OCI-LY3 (cell line): ENCODE measurements at regions not wholly inside any gene's neighbourhood (a gene's known extent, or its start where the extent isn't known, plus 50 kb on each side); places are given as distances from the start of the nearest gene placed in this dataset.

Experiments
- H2AFZ ChIP-seq: fragments of 200-600, 300-600 bp; shearing (Covaris generic); 2 replicates; pipeline ENCODE4 v1.6.0; 2014; ENCODE audit warnings: antibody characterized with exemption, low read depth, low read length
- H3K27ac ChIP-seq: fragments of 200-600, 300-600 bp; sonication (generic); 2 replicates; pipeline ENCODE4 v1.5.1; 2014; ENCODE audit warnings: mild to moderate bottlenecking, low read length, moderate library complexity, mixed read lengths
- H3K27me3 ChIP-seq: fragments of 200-600, 300-600 bp; sonication (generic); 2 replicates; pipeline ENCODE4 v1.6.1; 2014; ENCODE audit warnings: low read depth, low read length, mixed read lengths
- H3K36me3 ChIP-seq: fragments of 200-600, 300-600 bp; sonication (generic); replicated peaks from 2 replicates; pipeline ENCODE3; 2014; ENCODE audit warnings: low read depth, low read length, mixed read lengths
- H3K4me1 ChIP-seq: fragments of 300-600, 200-600 bp; sonication (generic); 2 replicates; pipeline ENCODE4 v1.6.1; 2014; ENCODE audit warnings: low read length, mixed read lengths
- H3K4me2 ChIP-seq: fragments of 200-600, 300-600 bp; sonication (generic); 2 replicates; pipeline ENCODE4 v1.6.1; 2014; ENCODE audit warnings: low read length, mixed read lengths
- H3K4me3 ChIP-seq: fragments of 300-600, 200-600 bp; sonication (generic); 2 replicates; pipeline ENCODE4 v1.5.1; 2014; ENCODE audit warnings: antibody characterized with exemption, mild to moderate bottlenecking, low read length, moderate library complexity
- H3K79me2 ChIP-seq: fragments of 300-600, 200-600 bp; shearing (Covaris generic); 2 replicates; pipeline ENCODE4 v1.6.1; 2014; ENCODE audit warnings: mild to moderate bottlenecking, low read length, mixed read lengths
- H3K9ac ChIP-seq: fragments of 300-600, 200-600 bp; shearing (Covaris generic); 2 replicates; pipeline ENCODE4 v1.6.0; 2014; ENCODE audit warnings: mild to moderate bottlenecking, low read length, moderate library complexity
- H3K9me3 ChIP-seq: fragments of 200-600, 300-600 bp; shearing (Covaris generic); 2 replicates; pipeline ENCODE4 v1.6.1; 2014; ENCODE audit warnings: low read length, mixed read lengths; ENCODE audit not compliant: insufficient read depth
- H4K20me1 ChIP-seq: fragments of 200-600, 300-600 bp; sonication (generic); 2 replicates; pipeline ENCODE4 v1.6.1; 2016; ENCODE audit warnings: low read length, mixed read lengths; ENCODE audit not compliant: insufficient read depth
- CTCF ChIP-seq: fragments of 200-600, 300-600 bp; sonication (generic); IDR thresholded peaks from 2 replicates; pipeline ENCODE4 v1.5.1; 2014; ENCODE audit warnings: antibody characterized with exemption, low read length, low read depth
- EZH2phosphoT487 ChIP-seq: fragments of 200-600 bp; shearing (Covaris generic); IDR thresholded peaks from 2 replicates; pipeline ENCODE4 v1.6.1; 2018; ENCODE audit warnings: antibody characterized with exemption, mixed run types, low read depth

- no peaks in the 10 kb centered on the region for H3K27me3 ChIP-seq
- H4K20me1 ChIP-seq = no peaks in the 10 kb centered on the region
- H3K36me3 ChIP-seq = no peaks in the 10 kb centered on the region
- no peaks in the 10 kb centered on the region for H3K9me3 ChIP-seq
- no peak overlapping the region for H3K4me3 ChIP-seq
- H3K9ac ChIP-seq = no peak overlapping the region
- H3K27ac ChIP-seq = no peak overlapping the region
- H3K79me2 ChIP-seq = no peaks in the 10 kb centered on the region
- TF ChIP-seq CTCF (peak; percentile 50), EZH2phosphoT487 (no peak)
- no peak overlapping the region for H3K4me2 ChIP-seq
- H2AFZ ChIP-seq = no peak overlapping the region
- peaks cover 7% of the 10 kb centered on the region for H3K4me1 ChIP-seq
Observed at GRCh38 chr2:215870986-215871385, 142.4 kb downstream of the MREG start.

GRCh38 chr2:215870088-215870490 lies 143.3 kb downstream of the MREG start:
- H3K4me3 ChIP-seq = no peak overlapping the region

GRCh38 chr2:215868846-215869543 lies 144.4 kb downstream of the MREG start:
- H3K36me3 ChIP-seq = no peaks in the 10 kb centered on the region
- no peaks in the 10 kb centered on the region for H4K20me1 ChIP-seq
- no peak overlapping the region for H3K9ac ChIP-seq
- no peak overlapping the region for H3K4me3 ChIP-seq
- H2AFZ ChIP-seq = no peak overlapping the region
- no peak overlapping the region for H3K27ac ChIP-seq
- H3K79me2 ChIP-seq = no peaks in the 10 kb centered on the region
- H3K4me2 ChIP-seq = no peak overlapping the region
- TF ChIP-seq EZH2phosphoT487 = no peak
- H3K9me3 ChIP-seq = no peaks in the 10 kb centered on the region
- no peaks in the 10 kb centered on the region for H3K27me3 ChIP-seq
- no peaks in the 10 kb centered on the region for H3K4me1 ChIP-seq

More at GRCh38 chr2:215870088-215870490, 143.3 kb downstream of the MREG start:
- Histone ChIP-seq H3K9ac (no peak overlapping the region), H3K9me3 (no peaks in the 10 kb centered on the region), H4K20me1 (no peaks in the 10 kb centered on the region), H3K79me2 (no peaks in the 10 kb centered on the region), H3K36me3 (no peaks in the 10 kb centered on the region), H3K27me3 (no peaks in the 10 kb centered on the region), H3K4me1 (no peaks in the 10 kb centered on the region), H3K27ac (no peak overlapping the region), H3K4me2 (no peak overlapping the region), H2AFZ (no peak overlapping the region)
- TF ChIP-seq CTCF (no peak), EZH2phosphoT487 (no peak)

- no peaks in the 10 kb centered on the region for H3K4me1 ChIP-seq
- no peaks in the 10 kb centered on the region for H3K27me3 ChIP-seq
- no peak overlapping the region for H3K4me3 ChIP-seq
- H3K79me2 ChIP-seq = no peaks in the 10 kb centered on the region
- no peaks in the 10 kb centered on the region for H4K20me1 ChIP-seq
- no peak overlapping the region for H3K9ac ChIP-seq
- H3K4me2 ChIP-seq = no peak overlapping the region
- no peaks in the 10 kb centered on the region for H3K36me3 ChIP-seq
- no peak overlapping the region for H2AFZ ChIP-seq
- H3K9me3 ChIP-seq = no peaks in the 10 kb centered on the region
- H3K27ac ChIP-seq = no peak overlapping the region
- TF ChIP-seq CTCF (no peak), EZH2phosphoT487 (no peak)
Observed at GRCh38 chr2:215866606-215867005, 146.7 kb downstream of the MREG start.
